ENCODE measurements at regions not wholly inside any gene's neighbourhood (a gene's known extent, or its start where the extent isn't known, plus 50 kb on each side); places are given as distances from the start of the nearest gene placed in this dataset.
"Not testable (repeated sequence)": the region's sequence is repeated elsewhere in the genome, so short reads cannot be mapped to it uniquely, and the experiment has no call there.

DNA sequence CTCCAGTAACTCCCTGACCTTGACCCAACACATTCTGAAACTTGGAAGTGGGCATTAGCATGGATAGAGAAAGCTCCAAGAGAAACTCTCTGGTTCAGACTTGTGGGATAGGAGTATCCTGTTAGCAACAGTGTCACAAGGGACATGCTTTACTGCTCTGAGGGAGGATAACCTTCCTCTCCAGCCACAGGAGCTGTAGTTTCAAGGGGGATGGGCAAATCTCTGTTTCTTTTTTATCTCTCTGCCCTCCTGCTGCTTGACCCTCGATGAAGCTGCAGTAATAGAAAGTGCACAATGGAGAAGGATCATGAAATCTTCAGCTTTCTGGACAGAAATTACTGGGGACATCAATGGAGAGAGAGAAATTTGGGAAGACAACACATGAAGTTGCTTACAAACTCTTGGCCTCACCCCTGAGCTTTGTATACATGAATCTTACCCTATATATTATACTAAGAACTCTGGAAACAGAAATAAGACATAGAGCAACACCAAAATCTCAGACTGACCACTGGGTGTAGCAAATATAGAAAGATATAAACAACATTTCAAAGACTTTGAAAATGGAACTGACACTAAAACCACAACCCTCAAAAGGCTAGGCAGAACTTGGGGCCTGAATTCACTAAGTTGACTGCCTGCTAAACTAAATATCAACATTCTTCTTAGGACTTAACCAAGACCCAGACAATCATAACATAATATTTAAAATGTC lies 471.0 kb upstream of the MEF2C start:
- DNase-seq (ENCODE audit: low read depth in 2 of 2): no peak

DNA sequence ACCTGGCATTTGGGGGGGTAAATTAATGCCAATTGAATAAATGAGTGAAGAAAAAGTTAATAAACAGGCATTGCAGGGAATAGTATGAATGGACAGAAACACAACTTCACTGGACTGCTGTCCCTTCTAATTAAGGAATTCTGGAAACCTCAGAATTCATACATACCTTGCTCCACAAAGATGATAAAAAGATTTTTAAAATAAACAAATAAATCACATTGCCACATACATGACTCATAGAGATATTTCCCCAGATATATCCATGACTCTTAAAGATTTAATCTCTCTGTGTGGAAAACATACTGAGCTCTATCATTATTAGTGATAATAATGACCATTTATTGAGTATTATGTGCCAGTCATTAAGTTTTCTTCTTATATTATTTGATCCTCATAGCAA lies 469.0 kb upstream of the MEF2C start:
- DNase-seq (ENCODE audit: low read depth in 2 of 2): no peak

DNA sequence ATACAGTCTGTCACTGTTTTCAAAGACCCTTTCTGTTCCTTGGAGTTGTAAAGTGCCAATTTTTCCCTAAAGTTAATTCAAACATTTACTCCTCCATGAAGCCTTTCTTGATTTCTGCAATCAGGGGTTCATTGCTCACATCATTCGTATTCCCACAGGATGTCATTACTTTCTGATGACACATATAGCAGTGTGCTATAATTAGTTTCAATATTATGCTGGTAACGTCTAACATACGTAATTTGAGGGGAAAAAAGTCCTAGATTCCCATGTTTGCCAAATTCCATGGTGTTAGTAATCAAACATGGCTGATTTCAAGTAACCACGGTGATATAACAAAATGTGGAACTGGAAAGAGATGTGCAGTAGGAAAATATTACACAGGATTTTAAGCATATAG lies 468.2 kb upstream of the MEF2C start:
- DNase-seq (ENCODE audit: low read depth in 2 of 2): peak in 1 of 2 donors; percentile 26

DNA sequence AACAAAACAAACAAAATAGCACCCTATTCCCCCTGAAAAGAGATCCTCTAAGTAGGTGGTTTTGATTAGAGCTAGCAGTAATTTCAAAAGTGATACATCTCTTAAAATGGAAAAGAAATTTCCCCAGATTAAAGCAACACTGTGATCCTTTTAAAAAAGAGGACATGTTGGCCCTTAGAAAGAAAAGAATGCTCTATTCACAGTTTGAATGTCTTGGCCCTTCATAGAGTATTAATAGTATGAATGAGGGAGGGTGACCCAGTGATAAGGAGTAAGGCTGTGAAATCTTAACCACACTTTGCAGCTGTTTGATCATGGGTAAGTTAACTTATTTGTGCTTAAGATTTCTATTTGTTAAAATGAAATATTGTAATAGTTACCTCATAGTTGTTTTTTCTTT lies 467.7 kb upstream of the MEF2C start:
- DNase-seq (ENCODE audit: low read depth in 2 of 2): no peak

GRCh38 chr5:89349246-89349980 lies 466.4 kb upstream of the MEF2C start:
- no peak for DNase-seq (ENCODE audit: low read depth in 2 of 2)

- no peak for DNase-seq (ENCODE audit: low read depth in 2 of 2)
These were observed 463.6 kb upstream of the MEF2C start for GRCh38 chr5:89346573-89346972.

DNA sequence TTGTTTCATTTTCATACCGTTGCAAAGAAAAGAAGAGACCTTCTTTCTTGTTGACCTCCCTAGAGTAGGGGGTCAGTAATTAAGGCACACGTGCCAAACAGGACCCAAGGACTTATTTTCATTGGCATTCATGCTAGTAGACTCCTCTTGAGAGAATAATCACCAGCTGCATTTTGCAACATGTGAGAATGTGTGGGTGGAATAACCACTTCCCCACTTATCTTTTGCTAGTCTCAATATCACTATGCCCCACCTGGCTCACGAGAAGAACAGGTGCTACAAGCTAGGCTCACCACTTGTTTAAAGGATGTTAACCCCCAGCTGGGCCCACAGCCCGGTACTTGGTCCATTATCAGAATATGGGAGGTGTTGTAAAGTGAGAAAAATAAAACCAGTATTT lies 460.7 kb upstream of the MEF2C start:
- DNase-seq (ENCODE audit: low read depth in 2 of 2): no peak

DNA sequence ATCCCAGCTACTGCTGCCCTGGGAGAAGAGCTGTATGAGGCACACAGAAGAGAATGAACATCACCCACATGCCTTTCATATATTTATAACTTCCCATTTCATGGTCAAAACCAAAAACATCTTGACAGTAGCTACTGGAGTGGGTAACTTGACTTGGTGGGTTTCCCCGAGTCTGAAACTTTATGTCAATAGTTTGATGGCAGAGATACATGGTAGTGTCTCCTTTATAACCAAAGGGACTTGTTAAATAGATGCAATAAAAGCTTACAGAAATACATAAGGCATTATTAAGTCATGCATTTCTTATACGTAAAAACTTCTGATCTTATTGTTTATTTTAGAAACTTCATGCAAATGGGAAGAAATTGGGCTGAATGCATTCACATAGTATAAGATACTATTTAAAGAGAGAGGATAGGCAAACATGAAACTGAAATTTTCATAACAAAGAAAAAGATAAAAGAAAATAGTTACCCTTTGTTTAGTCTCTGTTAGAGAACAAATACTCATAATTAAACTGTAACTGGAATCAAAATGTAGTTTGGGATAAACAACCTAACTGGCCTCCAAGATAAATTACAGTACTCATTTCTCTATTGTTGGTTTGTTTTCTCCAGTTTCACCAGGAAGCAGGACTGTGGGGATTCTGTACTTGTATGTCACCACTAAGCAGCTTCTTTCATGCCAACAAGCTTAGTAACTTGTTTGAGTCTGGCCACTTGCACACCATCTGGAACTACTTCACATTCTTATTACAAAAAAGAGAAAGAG lies 459.3 kb upstream of the MEF2C start:
- no peak for DNase-seq (ENCODE audit: low read depth in 2 of 2)

- no peak for DNase-seq (ENCODE audit: low read depth in 2 of 2)
These were observed 456.0 kb upstream of the MEF2C start for GRCh38 chr5:89338935-89339334.

- no peak for DNase-seq (ENCODE audit: low read depth in 2 of 2)
These were observed 453.1 kb upstream of the MEF2C start for GRCh38 chr5:89336111-89336510.

GRCh38 chr5:89330140-89330539 lies 447.2 kb upstream of the MEF2C start:
- DNase-seq (ENCODE audit: low read depth in 2 of 2): no peak

DNA sequence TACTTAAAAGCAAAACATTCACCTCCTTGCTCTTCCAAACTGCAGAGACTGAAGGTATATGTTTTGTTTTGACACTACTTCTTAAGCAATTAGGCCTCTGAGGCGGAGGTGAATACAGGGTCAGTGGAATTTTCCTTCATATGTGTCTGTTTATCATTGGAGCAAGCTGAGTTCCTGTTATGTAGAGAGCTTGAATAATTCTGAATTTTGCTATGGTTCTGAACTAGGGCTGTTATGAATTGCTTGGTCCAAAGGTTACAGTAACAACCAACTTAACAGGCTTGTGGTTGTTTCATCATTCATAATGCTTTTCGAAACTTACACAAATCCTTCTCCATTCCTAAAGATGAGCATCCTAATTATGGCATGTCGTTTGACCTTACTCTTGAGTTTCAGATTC lies 444.6 kb upstream of the MEF2C start:
- peak in 1 of 2 donors; percentile 22 for DNase-seq (ENCODE audit: low read depth in 2 of 2)

- peak; percentile 45 to 62 for DNase-seq (ENCODE audit: low read depth in 2 of 2)
These were observed 442.0 kb upstream of the MEF2C start for GRCh38 chr5:89324990-89325389.

GRCh38 chr5:89320421-89321277 lies 437.7 kb upstream of the MEF2C start:
- DNase-seq (ENCODE audit: low read depth in 2 of 2): no peak

GRCh38 chr5:89317838-89318237 lies 434.9 kb upstream of the MEF2C start:
- DNase-seq (ENCODE audit: low read depth in 2 of 2): not testable (repeated sequence)

GRCh38 chr5:89315286-89316100 lies 432.5 kb upstream of the MEF2C start:
- no peak for DNase-seq (ENCODE audit: low read depth in 2 of 2)

- peak; percentile 25 to 64 for DNase-seq (ENCODE audit: low read depth in 2 of 2)
These were observed 431.0 kb upstream of the MEF2C start for GRCh38 chr5:89313804-89314588.

DNA sequence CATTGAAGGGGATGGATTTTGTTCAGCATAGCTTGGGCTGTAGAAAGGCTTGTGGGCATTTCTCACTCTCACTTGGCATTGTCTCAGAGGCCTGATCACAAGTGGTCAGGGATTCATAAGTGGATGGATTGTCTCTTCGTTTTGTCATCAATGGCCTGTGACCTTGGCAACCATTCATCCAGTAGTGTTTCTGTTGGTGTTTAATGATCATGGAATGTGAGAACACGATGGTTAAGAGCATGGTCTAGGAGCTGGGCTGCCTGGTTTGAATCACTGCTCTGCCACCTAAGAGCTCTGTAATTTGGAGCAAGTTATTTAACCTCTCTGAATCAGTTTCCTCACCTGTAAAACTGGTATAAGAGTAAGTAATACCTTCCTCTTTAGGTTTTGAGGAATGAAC lies 430.1 kb upstream of the MEF2C start:
- DNase-seq (ENCODE audit: low read depth in 2 of 2): peak in 1 of 2 donors; percentile 12

GRCh38 chr5:89309268-89309667 lies 426.3 kb upstream of the MEF2C start:
- DNase-seq (ENCODE audit: low read depth in 2 of 2): no peak

DNA sequence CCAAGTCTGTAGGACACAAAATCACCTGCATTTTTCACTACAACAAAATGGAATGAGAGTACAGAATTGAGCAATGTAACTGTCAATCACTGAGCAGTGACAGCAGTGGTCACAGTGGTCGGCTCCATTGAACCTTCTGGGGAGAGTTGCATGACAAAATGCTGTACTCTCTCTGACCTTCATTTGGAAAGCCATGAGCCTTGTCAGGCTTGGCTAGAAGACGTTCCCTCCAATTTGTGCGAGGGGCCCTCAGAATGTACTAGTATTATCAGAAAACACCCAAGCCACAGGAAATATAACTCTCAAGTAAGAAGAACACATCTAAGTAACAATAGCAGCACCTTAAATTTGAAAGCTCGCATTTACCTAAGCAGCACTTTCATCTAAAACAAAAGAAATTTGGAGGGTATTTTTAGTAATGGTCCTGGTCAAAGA lies 425.6 kb upstream of the MEF2C start:
- no peak for DNase-seq (ENCODE audit: low read depth in 2 of 2)
